Spleen (tissue), 11 donors: ENCODE measurements at regions not wholly inside any gene's neighbourhood (a gene's known extent, or its start where the extent isn't known, plus 50 kb on each side); places are given as distances from the start of the nearest gene placed in this dataset.
"Not testable (repeated sequence)": the region's sequence is repeated elsewhere in the genome, so short reads cannot be mapped to it uniquely, and the experiment has no call there.

Experiments
- DNase-seq: peaks from one replicate; pipeline ENCODE4 v3.0.0-alpha.2; 2020
- H3K27ac ChIP-seq, 8 donors: fragments of 200-600 bp; sonication (generic) in 7 of 8; 1 replicate in 4 of 8; 2 replicates in 4 of 8; pipeline versions ENCODE4 v1.5.0 to v1.8.0; 2016 to 2021; ENCODE audit warnings: inconsistent platforms in 4 of 8, mild to moderate bottlenecking in 4 of 8, moderate library complexity in 1 of 8
- H3K27me3 ChIP-seq, 7 donors: fragments of 200-600 bp; sonication (generic) in 6 of 7; replicated peaks in 1 of 7; 1 replicate in 4 of 7; 2 replicates in 3 of 7; pipeline versions ENCODE4 v1.5.0 to v1.8.0; 2016 to 2021; ENCODE audit warnings: inconsistent platforms in 3 of 7, mild to moderate bottlenecking in 1 of 7
- H3K36me3 ChIP-seq, 6 donors: fragments of 200-600 bp; sonication (generic) in 5 of 6; 1 replicate in 4 of 6; 2 replicates in 2 of 6; pipeline versions ENCODE4 v1.5.0 to v1.8.0; 2016 to 2021; ENCODE audit warnings: inconsistent platforms in 2 of 6
- H3K4me1 ChIP-seq, 6 donors: fragments of 200-600 bp; sonication (generic) in 5 of 6; 1 replicate in 3 of 6; 2 replicates in 3 of 6; pipeline versions ENCODE4 v1.5.0 to v1.8.0; 2016 to 2021; ENCODE audit warnings: inconsistent platforms in 3 of 6
- H3K4me3 ChIP-seq, 8 donors: fragments of 200-600 bp; sonication (generic) in 7 of 8; 1 replicate in 4 of 8; 2 replicates in 4 of 8; pipeline versions ENCODE4 v1.5.0 to v1.8.0; 2016 to 2021; ENCODE audit warnings: inconsistent platforms in 4 of 8, mild to moderate bottlenecking in 4 of 8, moderate library complexity in 2 of 8
- H3K9me3 ChIP-seq, 8 donors: fragments of 200-600 bp; sonication (generic) in 7 of 8; 1 replicate in 4 of 8; 2 replicates in 4 of 8; pipeline versions ENCODE4 v1.5.0 to v1.8.0; 2016 to 2021; ENCODE audit warnings: inconsistent platforms in 4 of 8
- CTCF ChIP-seq, 11 experiments: fragments of 200-600 bp in 7 of 11; fragments of 450-650 bp in 4 of 11; sonication (generic) in 4 of 11; IDR thresholded peaks in 8 of 11; conservative IDR thresholded peaks in 3 of 11; 1 replicate in 7 of 11; 2 replicates in 4 of 11; pipeline versions ENCODE4 v1.4.0 to v1.8.0; 2016 to 2021; ENCODE audit warnings: antibody characterized with exemption in 11 of 11, inconsistent platforms in 4 of 11, mild to moderate bottlenecking in 1 of 11
- POLR2A ChIP-seq, 3 donors: fragments of 450-650 bp; IDR thresholded peaks; one replicate each; pipeline ENCODE4 v1.5.1; 2017; ENCODE audit warnings: antibody characterized with exemption in 3 of 3, mild to moderate bottlenecking in 1 of 3
- POLR2AphosphoS5 ChIP-seq, 3 donors: sonication (generic); formaldehyde crosslinking; IDR thresholded peaks; one replicate each; pipeline ENCODE4 v1.5.1; 2017; ENCODE audit warnings: antibody characterized with exemption in 3 of 3
- WGBS, 5 donors: extraction: QIAGEN DNeasy Blood & Tissue Kit in 3 of 5; methylation state at CpG; one replicate each; pipeline versions ENCODE4 v1.1.5 to v1.1.7; 2013 to 2018; 5-methylcytosine and 5-hydroxymethylcytosine counted together
- intact Hi-C: fragments of 100-400 bp; cut with DNase I; formaldehyde crosslinking; loops from one replicate; pipeline ENCODE4 v1.15.0; 2023; ENCODE audit warnings: low total_unique reads
- donor health status: healthy with polysubstance abuse.
- donor health status: DM: no; HTN: no; CAD: no; lungs with moderate emphysema.
- donor health status: DM: no; HTN: no; CAD: no.
- donor health status: Bipolar disorder and iron deficiency.
- donor health status: healthy.
- donor health status: DM: no; HTN: no; CAD: no.
- donor health status: DM: yes; HTN: yes; CAD: no.

DNA sequence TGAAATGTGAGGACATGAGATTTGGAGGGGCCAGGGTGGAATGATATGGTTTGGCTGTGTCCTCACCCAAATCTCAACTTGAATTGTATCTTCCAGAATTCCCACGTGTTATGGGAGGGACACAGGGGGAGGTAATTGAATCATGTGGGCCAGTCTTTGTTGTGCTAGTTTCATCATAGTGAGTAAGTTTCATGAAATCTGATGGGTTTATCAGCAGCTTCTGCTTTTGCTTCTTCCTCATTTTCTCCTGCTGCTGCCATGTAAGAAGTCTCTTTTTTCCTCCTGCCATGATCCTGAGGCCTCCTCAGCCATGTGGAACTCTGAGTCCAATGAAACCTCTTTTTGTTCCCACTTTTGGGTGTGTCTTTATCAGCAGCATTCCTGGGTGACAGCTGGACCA is 104.3 kb upstream of the UNC5B start:
- Histone ChIP-seq H3K9me3 (peaks cover 0 to 31% (median 17%) of the 10 kb centered on the region in 8 donors), H3K27ac (peak overlapping the region in 2 of 8 donors; percentile 35 to 57)
- intact Hi-C loops, DNase-seq, H3K4me3 ChIP-seq, H3K36me3 ChIP-seq, H3K4me1 ChIP-seq, H3K27me3 ChIP-seq: not testable (repeated sequence)
- 24 to 75% (median 48%) methylated on average over 1 of the region's 1 CpG for WGBS, 5 donors

DNA sequence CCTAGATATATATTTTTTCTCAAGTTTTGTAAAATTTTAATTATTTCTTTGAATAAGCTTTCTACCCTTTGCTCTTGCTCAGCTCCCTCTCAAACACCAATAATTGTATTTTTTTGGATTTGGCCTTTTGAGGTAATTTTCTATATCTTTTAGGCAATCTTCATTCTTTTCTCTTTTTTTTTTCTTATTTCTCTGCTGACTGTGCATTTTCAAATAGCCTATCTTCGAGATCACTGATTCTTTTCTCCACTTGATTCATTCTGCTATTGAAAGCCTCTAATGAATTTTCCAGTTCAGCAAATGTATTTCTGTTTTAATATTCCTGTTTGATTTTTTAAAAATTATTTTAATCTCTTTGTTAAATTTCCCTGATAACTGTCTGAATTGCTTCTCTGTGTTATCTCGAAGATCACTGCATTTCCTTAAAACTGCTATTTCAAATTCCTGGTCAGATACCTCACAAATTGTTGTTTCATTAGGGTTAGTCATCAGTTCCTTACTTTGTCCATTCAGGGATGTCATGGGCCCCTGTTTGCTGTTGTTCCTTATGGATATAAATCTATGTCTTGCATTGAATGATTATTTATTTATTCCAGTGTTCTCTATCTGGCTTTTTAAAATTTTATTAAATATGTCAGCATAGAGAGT is 100.1 kb upstream of the UNC5B start:
- Histone ChIP-seq H3K4me1 (no peaks in the 10 kb centered on the region), H3K27ac (no peak overlapping the region), H3K4me3 (no peak overlapping the region), H3K27me3 (peaks cover 0 to 19% (median 0%) of the 10 kb centered on the region in 7 donors), H3K9me3 (peaks cover 0 to 49% (median 40%) of the 10 kb centered on the region in 8 donors), H3K36me3 (no peaks in the 10 kb centered on the region)
- no peak for TF ChIP-seq POLR2AphosphoS5 (IDR thresholded peaks at IDR 0.05)
- TF ChIP-seq CTCF (IDR thresholded peaks at IDR 0.05 in 8 of 11, conservative IDR thresholded peaks at IDR 0.05 in 3 of 11): no peak
- no peak for TF ChIP-seq POLR2A (IDR thresholded peaks at IDR 0.05)
- WGBS, 5 donors: 62 to 80% (median 74%) methylated on average over 2 of the region's 2 CpGs
- DNase-seq: no peak
- intact Hi-C loops: no loop called here

GRCh38 chr10:71116426-71116825 is 95.9 kb upstream of the UNC5B start:
- Histone ChIP-seq H3K27ac (no peak overlapping the region), H3K27me3 (peaks cover 0 to 19% (median 0%) of the 10 kb centered on the region in 7 donors), H3K4me3 (no peak overlapping the region), H3K36me3 (no peaks in the 10 kb centered on the region), H3K4me1 (no peaks in the 10 kb centered on the region), H3K9me3 (peaks cover 0 to 82% (median 73%) of the 10 kb centered on the region in 8 donors)
- intact Hi-C loops: no loop called here
- 62 to 91% (median 69%) methylated on average over 1 of the region's 1 CpG for WGBS, 5 donors
- TF ChIP-seq POLR2A (IDR thresholded peaks at IDR 0.05) (no peak), CTCF (IDR thresholded peaks at IDR 0.05 in 8 of 11, conservative IDR thresholded peaks at IDR 0.05 in 3 of 11) (no peak), POLR2AphosphoS5 (IDR thresholded peaks at IDR 0.05) (no peak)
- DNase-seq: no peak

DNA sequence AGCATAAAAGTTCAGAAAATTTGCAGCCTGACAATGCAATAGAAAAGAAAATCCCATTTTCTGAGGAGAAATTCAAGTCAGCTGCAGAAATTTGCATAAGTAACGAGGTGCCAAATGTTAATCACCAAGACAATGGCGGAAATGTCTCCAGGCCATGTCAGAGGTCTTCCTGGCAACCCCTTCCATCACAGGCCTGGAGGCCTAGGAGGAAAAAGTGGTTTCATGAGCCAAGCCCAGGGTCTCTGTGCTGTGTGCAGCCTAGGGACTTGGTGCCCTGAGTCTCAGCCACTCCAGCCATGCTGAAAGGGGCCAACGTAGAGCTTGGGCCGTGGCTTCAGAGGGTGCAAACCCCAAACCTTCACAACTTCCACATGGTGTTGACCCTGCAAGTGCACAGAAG is 94.8 kb upstream of the UNC5B start:
- WGBS, 5 donors: 58 to 77% (median 72%) methylated on average over 4 of the region's 4 CpGs
- peaks cover 0 to 15% (median 0%) of the 10 kb centered on the region in 7 donors for H3K27me3 ChIP-seq

GRCh38 chr10:71123023-71123422 is 89.3 kb upstream of the UNC5B start:
- H3K27ac ChIP-seq: no peak overlapping the region
- TF ChIP-seq POLR2AphosphoS5 (IDR thresholded peaks at IDR 0.05) (no peak), CTCF (IDR thresholded peaks at IDR 0.05 in 8 of 11, conservative IDR thresholded peaks at IDR 0.05 in 3 of 11) (no peak), POLR2A (IDR thresholded peaks at IDR 0.05) (no peak)
- intact Hi-C loops: no loop called here
- no peak for DNase-seq
- no peaks in the 10 kb centered on the region for H3K36me3 ChIP-seq
- H3K9me3 ChIP-seq: peaks cover 0 to 31% (median 29%) of the 10 kb centered on the region in 8 donors
- no peak overlapping the region for H3K4me3 ChIP-seq
- H3K27me3 ChIP-seq: peaks cover 0 to 23% (median 0%) of the 10 kb centered on the region in 7 donors
- peaks cover 0 to 5% (median under 1%) of the 10 kb centered on the region in 6 donors for H3K4me1 ChIP-seq

More for the DNA sequence above, 94.8 kb upstream of the UNC5B start:
- DNase-seq, H3K27ac ChIP-seq, H3K4me3 ChIP-seq, H3K4me1 ChIP-seq, intact Hi-C loops, H3K36me3 ChIP-seq: not testable (repeated sequence)
- H3K9me3 ChIP-seq: peaks cover 0 to 70% (median 63%) of the 10 kb centered on the region in 8 donors
